HL-60 (cell line): ENCODE measurements at regions not wholly inside any gene's neighbourhood (a gene's known extent, or its start where the extent isn't known, plus 50 kb on each side); places are given as distances from the start of the nearest gene placed in this dataset.

Experiments used
- CTCF ChIP-seq: IDR thresholded peaks from one replicate; pipeline ENCODE4 v1.5.1; 2011; ENCODE audit warnings: low read length, control low read depth, inconsistent platforms; ENCODE audit not compliant: insufficient read depth
- GABPA ChIP-seq: IDR thresholded peaks from 2 replicates; pipeline ENCODE4 v1.6.1; 2012; ENCODE audit warnings: low read depth
- POLR2AphosphoS5 ChIP-seq: IDR thresholded peaks from 2 replicates; pipeline ENCODE4 v1.6.1; 2012; ENCODE audit warnings: low read depth
- SPI1 ChIP-seq: IDR thresholded peaks from 2 replicates; pipeline ENCODE4 v1.6.1; 2012; ENCODE audit warnings: low read depth, mild to moderate bottlenecking, borderline replicate concordance
- TF ChIP-seq, protein P1 (sequence below): IDR thresholded peaks from 2 replicates; pipeline ENCODE4 v1.6.1; 2012; ENCODE audit warnings: low read depth; ENCODE audit not compliant: insufficient replicate concordance

DNA sequence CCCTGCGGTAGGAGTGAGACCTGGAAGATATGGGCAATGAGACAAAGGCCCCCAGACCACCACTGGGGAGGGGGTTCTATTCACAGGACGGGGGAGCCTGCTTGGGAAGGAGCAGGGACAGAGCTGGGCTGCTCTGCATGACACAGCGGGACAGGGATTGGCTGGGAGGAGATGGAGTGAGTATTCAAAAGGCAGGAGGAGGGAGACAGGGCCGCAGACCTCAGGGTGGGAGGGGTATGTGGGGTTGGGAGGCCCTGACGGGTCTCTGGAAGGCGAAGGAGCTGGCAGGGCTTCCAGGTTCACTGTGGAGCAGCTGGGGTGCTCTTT lies 60.8 kb upstream of the RPS6KA2 start:
- TF ChIP-seq GABPA (no peak), CTCF (no peak), POLR2AphosphoS5 (no peak), SPI1 (no peak)
- TF ChIP-seq, protein P1, sequence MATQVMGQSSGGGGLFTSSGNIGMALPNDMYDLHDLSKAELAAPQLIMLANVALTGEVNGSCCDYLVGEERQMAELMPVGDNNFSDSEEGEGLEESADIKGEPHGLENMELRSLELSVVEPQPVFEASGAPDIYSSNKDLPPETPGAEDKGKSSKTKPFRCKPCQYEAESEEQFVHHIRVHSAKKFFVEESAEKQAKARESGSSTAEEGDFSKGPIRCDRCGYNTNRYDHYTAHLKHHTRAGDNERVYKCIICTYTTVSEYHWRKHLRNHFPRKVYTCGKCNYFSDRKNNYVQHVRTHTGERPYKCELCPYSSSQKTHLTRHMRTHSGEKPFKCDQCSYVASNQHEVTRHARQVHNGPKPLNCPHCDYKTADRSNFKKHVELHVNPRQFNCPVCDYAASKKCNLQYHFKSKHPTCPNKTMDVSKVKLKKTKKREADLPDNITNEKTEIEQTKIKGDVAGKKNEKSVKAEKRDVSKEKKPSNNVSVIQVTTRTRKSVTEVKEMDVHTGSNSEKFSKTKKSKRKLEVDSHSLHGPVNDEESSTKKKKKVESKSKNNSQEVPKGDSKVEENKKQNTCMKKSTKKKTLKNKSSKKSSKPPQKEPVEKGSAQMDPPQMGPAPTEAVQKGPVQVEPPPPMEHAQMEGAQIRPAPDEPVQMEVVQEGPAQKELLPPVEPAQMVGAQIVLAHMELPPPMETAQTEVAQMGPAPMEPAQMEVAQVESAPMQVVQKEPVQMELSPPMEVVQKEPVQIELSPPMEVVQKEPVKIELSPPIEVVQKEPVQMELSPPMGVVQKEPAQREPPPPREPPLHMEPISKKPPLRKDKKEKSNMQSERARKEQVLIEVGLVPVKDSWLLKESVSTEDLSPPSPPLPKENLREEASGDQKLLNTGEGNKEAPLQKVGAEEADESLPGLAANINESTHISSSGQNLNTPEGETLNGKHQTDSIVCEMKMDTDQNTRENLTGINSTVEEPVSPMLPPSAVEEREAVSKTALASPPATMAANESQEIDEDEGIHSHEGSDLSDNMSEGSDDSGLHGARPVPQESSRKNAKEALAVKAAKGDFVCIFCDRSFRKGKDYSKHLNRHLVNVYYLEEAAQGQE: no peak
